ENCODE measurements at regions not wholly inside any gene's neighbourhood (a gene's known extent, or its start where the extent isn't known, plus 50 kb on each side); places are given as distances from the start of the nearest gene placed in this dataset.
"Not testable (repeated sequence)": the region's sequence is repeated elsewhere in the genome, so short reads cannot be mapped to it uniquely, and the experiment has no call there.

GRCh38 chr3:157857440-157857839, 248.8 kb downstream of the SHOX2 start:
- no peak for DNase-seq (ENCODE audit: low read depth)

GRCh38 chr3:157856078-157856939, 249.9 kb downstream of the SHOX2 start:
- no peak for DNase-seq (ENCODE audit: low read depth)

GRCh38 chr3:157845839-157846238, 260.4 kb downstream of the SHOX2 start:
- DNase-seq (ENCODE audit: low read depth) = not testable (repeated sequence)

GRCh38 chr3:157844800-157845565, 261.2 kb downstream of the SHOX2 start:
- DNase-seq (ENCODE audit: low read depth) = no peak

- DNase-seq (ENCODE audit: low read depth) = no peak
Measured at GRCh38 chr3:157844216-157844615, 262.0 kb downstream of the SHOX2 start.

GRCh38 chr3:157841029-157841428, 265.2 kb downstream of the SHOX2 start:
- no peak for DNase-seq (ENCODE audit: low read depth)

- no peak for DNase-seq (ENCODE audit: low read depth)
Measured at GRCh38 chr3:157840564-157840963, 265.7 kb downstream of the SHOX2 start.

GRCh38 chr3:157838457-157838856, 267.8 kb downstream of the SHOX2 start:
- DNase-seq (ENCODE audit: low read depth) = no peak

- no peak for DNase-seq (ENCODE audit: low read depth)
Measured at GRCh38 chr3:157837336-157837735, 268.9 kb downstream of the SHOX2 start.

GRCh38 chr3:157836022-157836421, 270.2 kb downstream of the SHOX2 start:
- DNase-seq (ENCODE audit: low read depth) = no peak

GRCh38 chr3:157832588-157832987, 273.6 kb downstream of the SHOX2 start:
- DNase-seq (ENCODE audit: low read depth) = no peak

- DNase-seq (ENCODE audit: low read depth) = no peak
Measured at GRCh38 chr3:157830556-157831236, 275.5 kb downstream of the SHOX2 start.

- no peak for DNase-seq (ENCODE audit: low read depth)
Measured at GRCh38 chr3:157829786-157830185, 276.4 kb downstream of the SHOX2 start.

- no peak for DNase-seq (ENCODE audit: low read depth)
Measured at GRCh38 chr3:157824281-157824680, 281.9 kb downstream of the SHOX2 start.

- DNase-seq (ENCODE audit: low read depth) = no peak
Measured at GRCh38 chr3:157823050-157823449, 283.2 kb downstream of the SHOX2 start.

- no peak for DNase-seq (ENCODE audit: low read depth)
Measured at GRCh38 chr3:157820157-157820517, 286.1 kb downstream of the SHOX2 start.

GRCh38 chr3:157819270-157820156, 286.7 kb downstream of the SHOX2 start:
- DNase-seq (ENCODE audit: low read depth) = no peak

- DNase-seq (ENCODE audit: low read depth) = no peak
Measured at GRCh38 chr3:157816896-157817295, 289.3 kb downstream of the SHOX2 start.

- no peak for DNase-seq (ENCODE audit: low read depth)
Measured at GRCh38 chr3:157816296-157816695, 289.9 kb downstream of the SHOX2 start.

GRCh38 chr3:157815739-157816138, 290.5 kb downstream of the SHOX2 start:
- no peak for DNase-seq (ENCODE audit: low read depth)

GRCh38 chr3:157810924-157811718, 295.1 kb downstream of the SHOX2 start:
- no peak for DNase-seq (ENCODE audit: low read depth)
